ENCODE measurements at regions not wholly inside any gene's neighbourhood (a gene's known extent, or its start where the extent isn't known, plus 50 kb on each side); places are given as distances from the start of the nearest gene placed in this dataset.
"Not testable (repeated sequence)": the region's sequence is repeated elsewhere in the genome, so short reads cannot be mapped to it uniquely, and the experiment has no call there.

GRCh38 chr19:30999726-31000125 lies 349.5 kb downstream of the TSHZ3 start:
- ATAC-seq: no peak
- intact Hi-C loops (cut with micrococcal nuclease): no loop called here
- no peak for DNase-seq

DNA sequence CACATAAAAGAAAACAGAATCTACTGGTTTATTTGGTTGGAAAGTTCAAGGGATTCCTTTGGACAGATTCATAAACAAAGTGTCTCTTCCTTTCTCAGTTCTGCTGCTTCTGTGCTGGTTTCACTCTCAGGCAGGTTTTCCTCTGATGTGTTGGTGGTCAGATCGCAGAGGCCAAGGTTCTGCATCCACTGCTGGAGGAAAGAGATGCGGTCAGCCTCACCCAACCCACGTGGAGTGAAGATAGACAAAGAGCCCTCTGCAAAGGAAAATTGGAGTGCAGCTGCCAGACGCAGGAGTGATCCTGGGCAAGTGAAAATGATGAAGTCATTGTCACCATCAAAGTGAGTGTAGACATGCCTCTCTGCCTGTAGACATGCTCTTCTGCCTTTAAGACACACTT lies 352.0 kb downstream of the TSHZ3 start:
- intact Hi-C loops (cut with micrococcal nuclease): no loop called here

GRCh38 chr19:30978639-30979038 lies 370.6 kb downstream of the TSHZ3 start:
- intact Hi-C loops (cut with micrococcal nuclease): no loop called here
- no peak for ATAC-seq

More for the DNA sequence above, 352.0 kb downstream of the TSHZ3 start:
- DNase-seq (no peak), ATAC-seq (no peak)

GRCh38 chr19:30969591-30969990 lies 379.6 kb downstream of the TSHZ3 start:
- DNase-seq (no peak), ATAC-seq (no peak)
- intact Hi-C loops (cut with micrococcal nuclease): no loop called here

More at GRCh38 chr19:30978639-30979038, 370.6 kb downstream of the TSHZ3 start:
- DNase-seq: no peak

- intact Hi-C loops (cut with micrococcal nuclease): no loop called here
- DNase-seq: no peak
- ATAC-seq: no peak
Observed at GRCh38 chr19:30968841-30969399, 380.3 kb downstream of the TSHZ3 start.

GRCh38 chr19:30968210-30968609 lies 381.0 kb downstream of the TSHZ3 start:
- DNase-seq (no peak), ATAC-seq (no peak)
- intact Hi-C loops (cut with micrococcal nuclease): no loop called here

DNA sequence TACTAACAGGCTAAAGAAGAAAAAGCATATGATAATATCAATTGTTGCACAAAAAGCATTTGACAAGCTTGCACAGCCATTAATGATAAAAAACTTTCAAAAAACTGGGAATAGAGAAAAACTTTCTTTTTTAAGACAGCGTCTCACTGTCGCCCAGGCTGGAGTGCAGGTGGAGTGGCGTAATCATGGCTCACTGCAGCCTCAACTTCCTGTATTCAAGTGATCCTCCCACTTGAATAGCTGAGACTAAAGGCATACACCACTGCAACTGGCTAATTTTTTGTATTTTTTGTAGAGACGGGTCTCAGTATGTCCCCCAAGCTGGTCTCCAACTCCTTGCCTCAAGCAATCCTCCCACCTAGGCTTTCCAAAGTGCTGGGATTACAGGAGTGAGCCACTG lies 382.8 kb downstream of the TSHZ3 start:
- ATAC-seq (no peak), DNase-seq (no peak)
- intact Hi-C loops (cut with micrococcal nuclease): no loop called here

DNA sequence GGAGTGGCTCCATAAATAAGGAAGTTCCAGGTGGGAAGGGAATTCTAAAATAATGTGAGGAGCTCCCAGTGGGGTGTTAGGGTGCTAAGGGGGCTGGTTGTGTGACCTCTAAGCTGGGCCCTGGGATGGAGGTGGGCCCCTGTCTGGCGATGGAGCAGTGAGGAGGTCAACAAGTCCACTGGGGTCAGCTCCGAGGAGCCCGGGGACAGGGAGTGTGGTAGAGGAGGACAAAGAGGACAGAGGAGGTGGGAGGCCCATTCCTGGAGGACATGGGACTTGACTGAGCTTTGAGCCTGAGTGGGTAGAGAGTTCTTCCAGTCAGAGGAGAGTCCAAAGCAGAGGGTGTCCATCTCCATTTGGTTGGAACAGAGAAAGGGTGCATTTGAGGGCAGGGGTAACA lies 390.2 kb downstream of the TSHZ3 start:
- DNase-seq (no peak), ATAC-seq (no peak)
- intact Hi-C loops (cut with micrococcal nuclease): no loop called here

DNA sequence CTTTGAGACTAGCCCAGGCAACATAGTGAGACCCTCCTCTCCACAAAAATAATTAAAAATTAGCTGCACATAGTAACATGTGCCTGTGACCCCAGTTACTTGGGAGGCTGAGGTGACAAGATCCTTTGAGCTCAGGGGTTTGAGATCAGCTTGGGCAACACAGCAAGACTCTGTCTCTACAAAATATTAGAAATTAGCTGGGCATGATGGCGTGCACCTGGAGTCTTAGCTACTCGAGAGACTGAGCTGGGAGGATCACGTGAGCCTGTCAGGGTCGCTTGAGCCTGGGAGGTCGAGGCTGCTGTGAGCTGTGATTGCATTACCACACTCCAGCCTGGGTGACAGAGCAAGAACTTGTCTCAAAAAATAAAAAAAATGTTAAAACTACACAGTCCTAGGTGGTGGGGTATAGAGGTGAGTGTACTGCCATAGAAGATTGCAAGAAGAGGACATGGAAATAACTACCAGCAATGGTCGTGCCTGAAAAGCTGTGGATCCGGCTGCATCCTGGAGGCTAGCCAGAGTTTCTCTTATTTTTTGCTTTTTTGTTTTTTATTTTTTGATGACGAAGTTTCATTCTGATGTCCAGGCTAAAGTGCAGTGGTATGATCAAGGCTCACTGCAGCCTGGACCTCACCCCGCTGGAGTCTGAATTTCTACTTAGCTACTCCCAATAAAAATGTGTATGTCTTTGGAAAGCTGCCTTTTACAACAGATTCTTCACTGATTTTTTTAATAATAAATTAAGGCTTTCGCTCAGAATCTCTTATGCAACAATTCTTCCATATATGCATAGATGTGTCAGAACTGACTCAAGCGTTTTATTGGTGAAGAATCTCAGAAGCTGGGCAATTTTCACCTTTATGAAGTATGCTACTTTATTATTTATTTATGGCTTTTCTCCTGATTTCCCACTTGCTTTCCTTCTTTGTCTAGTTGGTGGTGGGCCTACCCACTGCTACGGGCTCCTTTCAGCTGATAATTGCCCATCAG lies 393.8 kb downstream of the TSHZ3 start:
- intact Hi-C loops (cut with micrococcal nuclease): no loop called here
- no peak for DNase-seq
- ATAC-seq: no peak

- DNase-seq; intact Hi-C loops (cut with micrococcal nuclease); ATAC-seq: not testable (repeated sequence)
Observed at GRCh38 chr19:30944276-30944932, 404.8 kb downstream of the TSHZ3 start.

DNA sequence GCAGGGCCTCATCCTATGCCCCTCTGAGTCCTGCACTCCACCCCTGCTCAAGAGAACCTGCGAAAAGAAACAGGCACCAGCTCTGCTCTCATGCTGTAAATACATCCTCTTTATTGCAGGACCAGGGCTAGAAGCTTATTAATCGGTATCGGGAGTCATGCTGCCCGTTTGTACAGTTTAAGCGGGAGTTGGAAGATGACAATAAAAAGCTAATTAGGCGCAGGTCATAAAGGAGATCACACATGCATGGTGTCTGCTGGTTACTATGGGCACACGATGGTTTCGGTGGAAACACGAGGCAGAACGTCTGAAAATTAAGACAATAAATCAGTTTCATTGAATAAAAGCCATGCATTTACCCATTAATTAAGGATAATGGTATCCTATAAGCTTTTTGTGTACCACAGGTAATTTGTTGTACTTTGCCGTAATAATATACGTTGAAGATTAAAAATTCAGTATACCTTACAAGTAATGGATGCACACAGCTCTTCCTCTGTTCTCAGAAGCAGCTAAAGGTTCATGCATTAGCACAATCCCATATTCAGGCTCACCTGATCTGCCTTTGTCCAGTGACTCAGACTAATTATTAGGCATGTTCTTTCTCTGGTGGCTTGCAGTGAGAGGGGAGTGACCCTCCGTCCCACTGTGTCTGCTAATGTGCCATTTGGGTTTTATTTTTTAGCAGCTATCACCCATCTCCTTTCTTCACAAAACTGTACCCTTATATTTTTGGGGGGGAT lies 406.0 kb downstream of the TSHZ3 start:
- intact Hi-C loops (cut with micrococcal nuclease): no loop called here
- DNase-seq: no peak
- ATAC-seq: no peak

DNA sequence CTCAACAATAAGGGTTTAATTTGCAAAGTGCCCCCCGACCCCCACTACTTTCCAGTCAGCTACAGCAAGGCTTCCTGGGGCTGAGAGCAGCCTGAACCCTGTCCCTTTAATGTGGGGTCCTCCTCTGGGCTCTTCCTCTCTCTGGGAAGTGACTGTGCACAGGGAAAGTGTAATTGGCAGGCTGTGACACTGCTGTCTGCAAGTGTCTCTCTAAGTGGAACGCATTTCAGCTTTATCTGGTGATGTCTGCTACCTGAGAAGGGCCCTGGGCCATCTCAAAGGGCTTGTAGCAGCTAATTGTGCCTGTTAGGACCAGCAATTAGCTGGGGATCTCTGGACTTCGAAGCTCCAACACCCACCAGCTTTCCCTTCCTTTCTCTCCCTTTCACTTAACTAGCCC lies 406.6 kb downstream of the TSHZ3 start:
- intact Hi-C loops (cut with micrococcal nuclease): no loop called here
- no peak for ATAC-seq
- no peak for DNase-seq

DNA sequence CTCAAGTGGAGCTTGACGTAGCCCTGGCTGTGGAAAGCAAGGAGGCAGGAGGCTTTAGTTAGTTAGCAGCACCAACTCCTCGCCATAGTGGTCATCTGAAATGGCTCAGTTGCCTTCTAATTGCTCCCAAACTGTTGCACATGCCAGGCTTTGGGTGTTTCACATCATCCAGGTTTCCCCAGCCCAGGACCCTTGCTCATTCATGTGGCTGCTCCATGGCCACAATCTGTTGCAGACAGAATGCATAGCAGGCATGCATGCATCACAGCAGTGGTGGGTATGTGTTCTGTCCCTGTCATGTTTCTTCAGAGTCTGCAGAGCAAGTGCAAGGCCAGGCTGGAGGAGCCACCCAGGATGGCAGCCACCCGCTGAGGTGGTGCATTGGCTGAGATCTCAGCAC lies 407.6 kb downstream of the TSHZ3 start:
- no peak for DNase-seq
- ATAC-seq: no peak
- intact Hi-C loops (cut with micrococcal nuclease): no loop called here

GRCh38 chr19:30936276-30936675 lies 413.0 kb downstream of the TSHZ3 start:
- intact Hi-C loops (cut with micrococcal nuclease): no loop called here

DNA sequence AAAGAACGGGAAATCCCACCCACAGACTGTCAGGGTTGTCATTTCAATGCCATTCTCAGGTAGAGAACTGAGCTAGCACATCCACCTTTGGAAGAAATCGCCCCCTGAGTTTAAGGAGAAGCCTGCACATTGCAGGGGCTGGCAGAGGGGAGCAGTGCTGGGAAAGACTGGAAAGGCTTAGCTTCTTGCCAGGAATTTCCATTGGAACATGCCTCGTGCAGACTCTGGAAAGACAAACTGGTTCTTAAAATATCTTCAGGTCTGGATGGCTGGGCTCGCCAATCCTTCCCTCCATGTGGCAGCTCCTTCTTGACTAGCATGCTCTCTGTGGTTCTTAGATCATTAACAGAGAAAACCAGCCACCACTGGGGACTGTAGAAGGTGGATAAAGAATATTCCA lies 414.1 kb downstream of the TSHZ3 start:
- DNase-seq (no peak), ATAC-seq (no peak)
- intact Hi-C loops (cut with micrococcal nuclease): no loop called here

More at GRCh38 chr19:30936276-30936675, 413.0 kb downstream of the TSHZ3 start:
- DNase-seq (no peak), ATAC-seq (no peak)

DNA sequence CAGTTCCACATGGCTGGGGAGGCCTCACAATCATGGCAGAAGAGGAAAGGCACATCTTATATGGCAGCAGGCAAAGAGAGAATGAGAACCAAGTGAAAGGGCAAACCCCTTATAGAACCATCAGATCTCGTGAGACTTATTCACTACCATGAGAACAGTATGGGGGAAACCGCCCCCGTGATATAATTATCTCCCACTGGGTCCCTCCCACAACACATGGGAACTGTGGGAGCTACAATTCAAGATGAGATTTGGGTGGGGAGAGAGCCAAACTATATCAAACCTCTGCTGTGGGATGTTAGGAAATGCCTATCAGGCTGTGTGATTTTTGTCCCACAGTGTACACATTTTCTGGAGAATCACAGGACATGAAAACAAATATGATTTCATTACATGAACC lies 415.8 kb downstream of the TSHZ3 start:
- DNase-seq; ATAC-seq; intact Hi-C loops (cut with micrococcal nuclease): not testable (repeated sequence)

DNA sequence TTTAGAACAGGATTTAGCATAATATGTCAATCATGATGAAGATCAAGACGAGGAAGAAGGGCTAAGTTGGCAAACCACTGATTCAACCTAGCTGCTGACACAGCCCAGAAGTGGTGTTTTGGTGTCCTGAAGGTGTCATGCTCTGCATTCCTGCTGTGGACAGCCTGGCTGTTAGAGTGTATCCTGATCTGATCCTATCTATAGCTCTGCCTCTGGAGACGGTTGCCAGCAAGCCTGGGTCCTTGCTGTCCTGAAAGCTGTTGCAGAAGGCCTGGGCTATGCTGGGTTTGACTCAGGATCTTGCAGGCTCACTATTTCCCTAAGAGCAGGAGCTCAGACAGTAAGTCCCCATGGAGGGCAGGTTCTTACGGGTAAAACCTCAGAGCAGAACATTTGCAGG lies 416.4 kb downstream of the TSHZ3 start:
- DNase-seq: no peak
- ATAC-seq: no peak
- intact Hi-C loops (cut with micrococcal nuclease): no loop called here

- DNase-seq (no peak), ATAC-seq (no peak)
- intact Hi-C loops (cut with micrococcal nuclease): no loop called here
Observed at GRCh38 chr19:30930941-30931706, 418.1 kb downstream of the TSHZ3 start.

GRCh38 chr19:30927705-30928104 lies 421.5 kb downstream of the TSHZ3 start:
- ATAC-seq (no peak), DNase-seq (no peak)
- intact Hi-C loops (cut with micrococcal nuclease): no loop called here

All from left ventricle myocardium superior (tissue), 1 donor.